ENCODE measurements at regions not wholly inside any gene's neighbourhood (a gene's known extent, or its start where the extent isn't known, plus 50 kb on each side); places are given as distances from the start of the nearest gene placed in this dataset.

DNA sequence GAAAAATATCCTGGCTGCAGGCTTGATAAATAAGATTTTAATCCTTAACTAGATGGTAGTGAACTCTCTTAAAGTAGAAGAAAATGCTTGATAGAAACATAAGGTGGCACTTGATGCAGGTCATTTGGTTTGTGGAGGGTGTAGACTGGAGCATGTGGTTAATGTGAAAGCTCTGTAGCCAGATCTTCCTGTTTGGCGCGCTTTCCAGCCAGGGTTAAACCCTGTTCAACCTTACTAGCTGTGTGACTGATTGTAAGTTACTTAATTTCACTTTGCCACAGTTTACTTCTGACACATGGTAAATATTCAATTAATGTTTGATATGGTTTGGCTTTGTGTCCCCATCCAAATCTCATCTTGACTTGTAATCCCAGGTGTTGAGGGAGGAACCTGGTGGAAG is 394.0 kb downstream of the REEP3 start:
- 93 to 96% (median 95%) methylated on average over 2 of the region's 2 CpGs for WGBS, 3 donors
- no peak overlapping the region for H3K4me3 ChIP-seq
- H3K9me3 ChIP-seq = no peaks in the 10 kb centered on the region
- H3K27me3 ChIP-seq = no peaks in the 10 kb centered on the region
- DNase-seq = no peak
- no peak overlapping the region for H3K27ac ChIP-seq
- TF ChIP-seq EP300 (IDR thresholded peaks at IDR 0.05) (no peak), POLR2A (IDR thresholded peaks at IDR 0.05) (no peak), CTCF (IDR thresholded peaks at IDR 0.05) (no peak)
- intact Hi-C loops (cut with DNase I) = no loop called here
- no peaks in the 10 kb centered on the region for H3K4me1 ChIP-seq (ENCODE audit: insufficient read depth)
- H3K36me3 ChIP-seq = no peaks in the 10 kb centered on the region

- H3K27ac ChIP-seq = no peak overlapping the region
- intact Hi-C loops (cut with DNase I) = no loop called here
- DNase-seq = no peak
- H3K9me3 ChIP-seq = no peaks in the 10 kb centered on the region
- no peaks in the 10 kb centered on the region for H3K4me1 ChIP-seq (ENCODE audit: insufficient read depth)
- TF ChIP-seq POLR2A (IDR thresholded peaks at IDR 0.05) = no peak
- TF ChIP-seq EP300 (IDR thresholded peaks at IDR 0.05) = no peak
- no peak for TF ChIP-seq CTCF (IDR thresholded peaks at IDR 0.05)
- no peaks in the 10 kb centered on the region for H3K36me3 ChIP-seq
- no peaks in the 10 kb centered on the region for H3K27me3 ChIP-seq
- 0 to 10% (median 0%) methylated on average over 1 of the region's 1 CpG for WGBS, 3 donors
- no peak overlapping the region for H3K4me3 ChIP-seq
These were observed 396.2 kb downstream of the REEP3 start for GRCh38 chr10:63917363-63917762.

DNA sequence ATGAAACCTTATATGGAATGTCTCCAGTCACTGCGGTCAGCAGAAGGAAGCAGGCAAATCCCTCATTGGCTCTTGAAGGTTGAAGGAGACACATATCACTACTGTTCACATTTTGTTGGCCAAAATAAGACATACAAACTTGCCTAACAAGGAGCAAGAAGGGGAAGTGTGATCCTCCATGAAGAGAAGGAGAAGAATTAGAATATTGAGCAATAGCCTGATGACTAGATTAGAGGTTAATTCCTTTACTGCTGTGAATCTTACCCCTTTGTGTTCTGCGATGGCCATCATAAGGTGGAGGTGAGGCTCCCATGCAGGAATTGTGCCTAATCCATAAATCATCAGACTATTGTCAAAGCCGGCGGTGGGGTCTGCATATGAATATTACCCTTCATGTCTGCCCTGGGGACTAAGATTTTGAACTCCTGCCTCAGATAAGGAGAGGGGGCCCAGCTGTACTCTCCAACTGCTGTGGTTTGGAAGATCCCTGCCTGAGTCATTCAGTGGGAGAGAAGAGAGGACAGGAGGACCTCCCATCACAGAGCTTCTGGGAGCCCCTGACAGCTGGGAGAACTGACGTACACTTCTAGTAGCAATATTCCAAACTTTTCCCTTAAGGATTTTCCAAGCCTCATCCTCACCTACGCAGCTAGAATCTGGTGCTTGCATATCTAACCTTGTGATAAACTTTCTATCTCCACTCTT is 398.5 kb downstream of the REEP3 start:
- H3K9me3 ChIP-seq = no peaks in the 10 kb centered on the region
- H3K4me3 ChIP-seq = no peak overlapping the region
- no peaks in the 10 kb centered on the region for H3K36me3 ChIP-seq
- H3K4me1 ChIP-seq (ENCODE audit: insufficient read depth) = no peaks in the 10 kb centered on the region
- H3K27me3 ChIP-seq = no peaks in the 10 kb centered on the region
- intact Hi-C loops (cut with DNase I) = no loop called here
- WGBS, 3 donors = 76 to 85% (median 79%) methylated on average over 6 of the region's 6 CpGs
- no peak for TF ChIP-seq POLR2A (IDR thresholded peaks at IDR 0.05)
- TF ChIP-seq EP300 (IDR thresholded peaks at IDR 0.05) = no peak
- no peak for TF ChIP-seq CTCF (IDR thresholded peaks at IDR 0.05)
- H3K27ac ChIP-seq = no peak overlapping the region
- DNase-seq = no peak

DNA sequence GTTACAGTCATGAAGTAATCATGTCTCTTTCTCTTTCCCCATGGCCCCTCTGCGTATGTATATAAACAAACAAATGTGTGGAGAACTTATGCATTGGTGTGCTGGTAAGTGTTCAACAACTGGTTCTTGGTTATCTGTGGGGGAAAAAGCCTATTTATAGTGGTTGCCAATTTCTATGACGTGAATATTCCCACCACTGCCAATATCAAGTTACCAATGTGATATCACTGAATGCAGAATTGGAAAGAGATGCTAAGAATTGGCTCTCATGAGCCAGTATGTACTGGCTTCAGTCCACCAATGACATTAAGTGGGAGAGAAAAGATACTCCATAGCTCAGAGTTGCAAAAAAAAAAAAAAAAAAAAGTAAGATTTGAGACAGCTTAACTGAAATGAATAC is 399.7 kb downstream of the REEP3 start:
- Histone ChIP-seq H3K27ac (no peak overlapping the region), H3K27me3 (no peaks in the 10 kb centered on the region), H3K36me3 (no peaks in the 10 kb centered on the region), H3K4me1 (ENCODE audit: insufficient read depth) (no peaks in the 10 kb centered on the region), H3K4me3 (no peak overlapping the region), H3K9me3 (no peaks in the 10 kb centered on the region)
- intact Hi-C loops (cut with DNase I) = no loop called here
- no peak for DNase-seq
- no peak for TF ChIP-seq CTCF (IDR thresholded peaks at IDR 0.05)
- TF ChIP-seq POLR2A (IDR thresholded peaks at IDR 0.05) = no peak
- TF ChIP-seq EP300 (IDR thresholded peaks at IDR 0.05) = no peak
- 29 to 58% (median 57%) methylated on average over 2 of the region's 2 CpGs for WGBS, 3 donors
